ENCODE measurements at regions not wholly inside any gene's neighbourhood (a gene's known extent, or its start where the extent isn't known, plus 50 kb on each side); places are given as distances from the start of the nearest gene placed in this dataset.

- Histone ChIP-seq H3K4me3 (ENCODE audit: low read depth, low read length) (no peak overlapping the region), H3K36me3 (ENCODE audit: control insufficient read depth, insufficient read depth, low read length) (no peaks in the 10 kb centered on the region), H3K27me3 (ENCODE audit: control insufficient read depth, insufficient read depth, low read length) (no peaks in the 10 kb centered on the region)
- no peak for TF ChIP-seq CTCF (IDR thresholded peaks at IDR 0.05; ENCODE audit: insufficient read depth, low read depth, low read length)
- ChIA-PET CTCF (no interaction called here), POLR2A (no interaction called here)
- DNase-seq (ENCODE audit: low read depth): no peak
Measured at GRCh38 chr14:41378526-41378925, 228.2 kb upstream of the LRFN5 start.

GRCh38 chr14:41377932-41378331 is 228.7 kb upstream of the LRFN5 start:
- ChIA-PET CTCF (no interaction called here), POLR2A (no interaction called here)
- TF ChIP-seq CTCF (IDR thresholded peaks at IDR 0.05; ENCODE audit: insufficient read depth, low read depth, low read length): no peak
- no peak for DNase-seq (ENCODE audit: low read depth)
- Histone ChIP-seq H3K27me3 (ENCODE audit: control insufficient read depth, insufficient read depth, low read length) (no peaks in the 10 kb centered on the region), H3K36me3 (ENCODE audit: control insufficient read depth, insufficient read depth, low read length) (no peaks in the 10 kb centered on the region), H3K4me3 (ENCODE audit: low read depth, low read length) (no peak overlapping the region)

- no peaks in the 10 kb centered on the region for H3K27me3 ChIP-seq (ENCODE audit: control insufficient read depth, insufficient read depth, low read length)
- no peak overlapping the region for H3K4me3 ChIP-seq (ENCODE audit: low read depth, low read length)
- ChIA-PET POLR2A (no interaction called here), CTCF (no interaction called here)
- no peak for DNase-seq (ENCODE audit: low read depth)
- H3K36me3 ChIP-seq (ENCODE audit: control insufficient read depth, insufficient read depth, low read length): no peaks in the 10 kb centered on the region
- no peak for TF ChIP-seq CTCF (IDR thresholded peaks at IDR 0.05; ENCODE audit: insufficient read depth, low read depth, low read length)
Measured at GRCh38 chr14:41374092-41374491, 232.6 kb upstream of the LRFN5 start.

- Histone ChIP-seq H3K27me3 (ENCODE audit: control insufficient read depth, insufficient read depth, low read length) (no peaks in the 10 kb centered on the region), H3K4me3 (ENCODE audit: low read depth, low read length) (no peak overlapping the region), H3K36me3 (ENCODE audit: control insufficient read depth, insufficient read depth, low read length) (no peaks in the 10 kb centered on the region)
- no peak for DNase-seq (ENCODE audit: low read depth)
- ChIA-PET CTCF (interaction anchor here (0.7 kb wide), 1 partner anchor 10 kb away, joined by 3 read pairs; no protein-coding TSS in a partner anchor), POLR2A (no interaction called here)
- no peak for TF ChIP-seq CTCF (IDR thresholded peaks at IDR 0.05; ENCODE audit: insufficient read depth, low read depth, low read length)
Measured at GRCh38 chr14:41362139-41362538, 244.5 kb upstream of the LRFN5 start.

- ChIA-PET POLR2A (no interaction called here), CTCF (no interaction called here)
- H3K36me3 ChIP-seq (ENCODE audit: control insufficient read depth, insufficient read depth, low read length): no peaks in the 10 kb centered on the region
- no peak for TF ChIP-seq CTCF (IDR thresholded peaks at IDR 0.05; ENCODE audit: insufficient read depth, low read depth, low read length)
- no peak for DNase-seq (ENCODE audit: low read depth)
- no peaks in the 10 kb centered on the region for H3K27me3 ChIP-seq (ENCODE audit: control insufficient read depth, insufficient read depth, low read length)
- H3K4me3 ChIP-seq (ENCODE audit: low read depth, low read length): no peak overlapping the region
Measured at GRCh38 chr14:41360126-41360525, 246.6 kb upstream of the LRFN5 start.
